ENCODE measurements at regions not wholly inside any gene's neighbourhood (a gene's known extent, or its start where the extent isn't known, plus 50 kb on each side); places are given as distances from the start of the nearest gene placed in this dataset.

DNA sequence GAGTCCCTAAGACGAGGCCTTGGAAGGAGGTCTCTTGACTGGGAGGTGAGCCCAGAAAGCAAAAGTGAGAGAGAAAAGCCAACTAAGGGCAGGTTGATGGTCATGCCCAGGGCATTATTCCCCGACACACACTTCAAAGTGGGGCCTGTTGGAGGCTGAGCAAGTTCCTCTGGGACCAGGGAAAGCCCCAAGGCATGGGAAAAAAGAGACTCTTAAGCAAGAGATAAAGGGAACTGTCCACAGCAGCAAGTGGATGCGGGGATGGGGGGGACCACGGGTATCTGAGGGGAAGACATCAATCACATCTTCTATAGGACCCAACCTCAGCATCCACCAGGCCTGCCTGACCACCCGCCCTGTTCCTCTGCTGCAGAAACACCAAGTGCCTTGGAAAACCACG lies 119.9 kb upstream of the MAFB start:
- DNase-seq (ENCODE audit: low read depth in 2 of 2): no peak

DNA sequence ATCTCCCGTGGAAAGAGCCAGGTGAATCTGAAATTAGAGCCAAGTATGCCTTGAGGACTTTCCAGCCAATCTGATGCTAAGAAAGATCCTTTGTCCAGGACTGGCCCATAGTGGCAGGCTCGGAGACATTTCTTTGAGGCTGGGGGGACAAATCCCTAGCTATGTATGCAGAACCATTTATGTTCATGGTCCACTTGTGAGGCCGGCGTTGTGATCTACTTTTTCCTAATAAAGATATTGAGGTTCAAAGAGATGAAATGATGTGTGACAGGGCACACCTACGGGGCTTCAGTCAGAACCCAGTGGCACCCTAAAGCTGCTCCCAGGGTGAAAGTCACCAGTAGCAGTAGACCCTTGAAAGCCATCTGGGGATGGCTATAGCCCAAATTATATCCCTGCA lies 120.3 kb upstream of the MAFB start:
- no peak for DNase-seq (ENCODE audit: low read depth in 2 of 2)

DNA sequence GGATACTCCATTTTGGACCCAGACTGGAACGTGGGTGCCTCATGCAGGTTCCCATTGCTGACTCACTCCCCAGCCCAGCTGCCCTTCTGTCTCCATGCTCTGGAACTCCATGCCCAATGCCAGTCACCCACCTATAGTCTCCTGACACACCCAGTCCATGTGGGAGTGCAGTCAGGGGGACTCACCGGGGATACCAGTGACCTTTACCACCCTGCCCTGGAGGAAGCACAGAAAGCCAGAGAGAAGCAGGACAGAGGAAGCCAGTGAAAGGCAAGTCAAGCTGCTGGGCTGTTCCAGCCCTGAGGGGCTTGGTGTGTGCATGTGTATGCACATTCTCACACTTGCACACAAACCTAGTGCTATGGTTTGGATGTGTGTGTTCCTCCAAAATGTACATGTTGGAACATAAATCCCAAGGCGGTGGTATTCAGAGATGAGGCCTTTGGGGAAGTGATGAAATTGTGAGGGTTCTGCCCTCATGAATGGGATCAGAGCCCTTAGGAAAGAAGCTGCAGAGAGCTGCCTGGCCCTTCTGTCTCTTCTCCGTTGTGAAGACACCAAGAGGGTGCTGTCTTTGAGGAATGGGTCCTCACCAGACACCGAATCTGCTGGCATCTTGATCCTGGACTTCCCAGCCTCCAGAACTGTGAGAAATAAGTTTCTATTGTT lies 121.4 kb upstream of the MAFB start:
- DNase-seq (ENCODE audit: low read depth in 2 of 2): no peak

DNA sequence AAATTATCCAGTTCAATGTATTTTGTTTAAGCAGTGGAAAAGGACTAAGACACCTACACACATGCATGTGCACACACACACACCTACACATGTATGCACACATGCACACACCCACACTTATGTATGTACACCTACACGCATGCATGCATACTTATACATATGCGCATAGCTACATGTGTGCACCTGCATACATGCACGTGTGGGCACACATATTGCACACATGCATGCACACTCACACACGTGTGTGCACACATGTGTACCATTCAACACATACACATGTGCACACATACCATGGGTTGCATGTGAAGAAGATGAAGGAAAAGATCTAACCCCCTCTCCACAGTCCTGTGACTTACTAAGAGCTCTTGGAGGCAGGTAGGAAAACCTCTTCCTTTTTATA lies 122.0 kb upstream of the MAFB start:
- no peak for DNase-seq (ENCODE audit: low read depth in 2 of 2)

DNA sequence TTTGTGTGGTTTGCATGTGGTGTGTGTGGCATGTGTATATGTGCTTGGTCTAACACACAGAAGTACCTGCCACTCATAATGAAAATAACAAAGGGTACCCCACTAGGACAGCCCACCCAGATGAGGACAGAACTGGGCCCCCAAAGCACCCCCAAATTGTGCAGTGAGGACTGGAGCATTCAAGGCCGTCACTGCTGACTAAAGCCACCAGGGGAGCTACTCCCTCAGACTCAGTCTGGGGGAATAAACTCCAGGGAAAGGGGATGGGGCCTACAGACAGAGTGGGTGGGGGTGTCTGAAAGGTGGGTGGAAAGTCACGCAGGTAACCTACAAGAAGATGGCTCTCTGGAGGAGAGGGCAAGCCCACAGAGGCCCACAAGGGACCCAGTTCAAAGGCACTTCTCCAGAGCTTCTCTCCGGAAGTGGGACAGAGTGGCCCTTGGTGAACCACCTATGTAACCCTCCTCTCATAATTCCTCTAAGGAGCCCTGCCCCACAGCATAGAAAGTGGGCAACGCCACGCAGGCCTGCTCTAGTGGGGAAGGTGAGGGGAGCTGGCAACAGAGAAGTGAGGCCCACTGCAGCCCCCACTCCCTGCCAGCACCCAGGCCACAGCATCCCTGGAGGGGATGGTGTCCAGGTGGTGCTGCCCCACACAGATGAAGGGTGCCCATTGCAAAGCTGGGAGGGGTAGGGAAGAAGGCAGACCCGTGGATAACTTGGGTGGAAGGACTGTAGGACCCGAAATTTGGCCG lies 122.8 kb upstream of the MAFB start:
- DNase-seq (ENCODE audit: low read depth in 2 of 2): no peak

DNA sequence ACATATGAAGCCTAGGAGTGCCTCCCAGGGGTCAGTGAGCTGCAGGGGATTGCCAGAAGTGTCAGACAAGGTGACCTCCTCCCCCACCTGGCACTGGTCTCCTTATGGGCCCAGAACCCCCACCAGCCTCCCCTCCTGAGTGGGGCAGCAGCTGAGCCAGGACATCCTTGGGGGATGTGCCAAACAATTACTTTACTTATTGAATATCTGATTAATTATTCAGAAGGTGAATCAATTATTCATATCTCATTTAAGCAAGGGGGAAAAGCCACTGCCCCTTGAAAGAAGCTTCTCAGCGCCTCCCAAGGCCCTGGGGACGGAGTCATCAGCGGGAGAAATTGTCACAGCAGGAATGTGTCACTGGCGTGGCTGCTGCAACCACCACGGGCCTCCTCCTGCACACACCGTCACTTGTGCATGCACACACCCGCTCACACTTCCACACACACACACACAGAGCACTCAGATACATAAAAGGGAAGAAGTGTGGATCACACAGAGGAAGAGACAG lies 123.4 kb upstream of the MAFB start:
- no peak for DNase-seq (ENCODE audit: low read depth in 2 of 2)

DNA sequence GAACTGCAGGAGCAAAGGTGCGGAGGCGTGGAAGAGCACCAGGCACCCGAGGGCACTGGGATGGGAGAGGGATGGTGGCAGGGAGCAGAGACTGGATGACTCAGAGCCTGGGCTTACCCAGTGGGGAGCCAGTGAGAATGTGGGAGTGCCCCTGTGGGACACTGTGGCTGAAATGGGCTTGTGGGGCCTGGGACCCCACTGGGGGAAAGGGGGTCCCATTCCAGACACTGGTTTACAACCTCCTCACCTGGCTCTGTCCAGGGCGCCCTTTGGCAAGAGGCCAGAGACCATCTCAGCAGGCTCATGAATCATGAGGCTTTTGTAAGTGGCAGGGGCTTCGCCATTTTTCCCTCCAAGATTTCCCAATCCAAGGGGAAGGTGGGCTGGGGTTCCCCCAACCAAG lies 124.0 kb upstream of the MAFB start:
- no peak for DNase-seq (ENCODE audit: low read depth in 2 of 2)

DNA sequence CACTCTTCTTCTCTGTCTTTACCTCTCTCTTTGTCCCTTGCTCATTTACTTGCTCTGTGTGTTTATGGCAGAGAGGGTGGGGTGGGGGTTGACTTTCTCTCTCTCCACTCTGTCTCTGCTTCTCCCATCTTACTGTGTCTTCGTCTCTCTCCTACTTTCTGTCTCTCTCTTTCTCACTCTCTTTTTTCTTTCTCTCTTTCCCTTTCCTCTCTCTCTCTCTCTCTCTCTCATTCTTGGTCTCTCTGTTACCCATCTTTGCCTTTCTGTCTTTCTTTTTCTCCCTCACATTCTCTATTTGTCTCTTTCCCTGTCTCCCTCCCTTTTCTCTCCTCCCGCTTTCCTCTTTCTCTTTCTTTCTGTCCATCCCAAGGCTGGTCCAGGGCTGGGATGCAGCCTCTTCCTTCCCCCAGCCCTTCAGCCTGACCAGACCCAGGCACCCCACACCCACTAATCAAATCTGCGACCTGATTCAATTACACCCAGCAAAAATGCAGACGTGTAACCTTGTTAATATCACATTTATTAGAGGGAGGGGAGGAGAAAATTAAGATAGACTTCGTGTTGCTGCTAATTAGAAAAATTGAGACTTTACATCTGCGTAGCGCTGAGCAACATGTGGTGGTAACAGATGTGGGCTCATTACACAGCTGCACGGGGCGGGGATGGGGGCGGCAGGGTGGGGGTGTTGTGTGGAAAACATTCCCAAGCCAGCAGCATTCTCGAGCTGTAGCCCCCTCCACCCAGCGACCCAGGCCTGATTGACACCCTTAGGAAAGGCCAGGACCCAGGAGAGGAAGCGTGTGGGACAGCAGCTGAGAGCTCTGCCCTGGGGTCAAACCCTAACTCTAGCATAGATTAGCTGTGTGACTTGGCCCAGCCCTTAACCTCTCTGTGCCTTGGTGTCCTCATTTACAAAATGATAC lies 124.9 kb upstream of the MAFB start:
- DNase-seq (ENCODE audit: low read depth in 2 of 2): no peak

DNA sequence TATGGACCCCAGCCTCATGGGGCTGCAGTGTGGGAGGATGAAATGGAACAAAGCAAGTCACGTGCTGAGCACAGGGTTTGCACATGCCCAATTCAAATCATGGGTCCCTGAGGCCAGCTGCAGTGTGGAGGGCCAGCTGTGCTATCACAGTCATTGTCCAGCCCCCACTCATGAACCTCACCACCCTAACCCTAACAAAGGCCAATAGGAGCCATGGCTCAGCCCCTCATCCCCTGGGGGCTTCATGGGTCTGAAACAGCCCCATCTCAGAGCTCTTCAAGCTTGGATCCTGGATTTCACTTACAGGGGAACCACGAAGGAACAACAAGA lies 125.6 kb upstream of the MAFB start:
- no peak for DNase-seq (ENCODE audit: low read depth in 2 of 2)

DNA sequence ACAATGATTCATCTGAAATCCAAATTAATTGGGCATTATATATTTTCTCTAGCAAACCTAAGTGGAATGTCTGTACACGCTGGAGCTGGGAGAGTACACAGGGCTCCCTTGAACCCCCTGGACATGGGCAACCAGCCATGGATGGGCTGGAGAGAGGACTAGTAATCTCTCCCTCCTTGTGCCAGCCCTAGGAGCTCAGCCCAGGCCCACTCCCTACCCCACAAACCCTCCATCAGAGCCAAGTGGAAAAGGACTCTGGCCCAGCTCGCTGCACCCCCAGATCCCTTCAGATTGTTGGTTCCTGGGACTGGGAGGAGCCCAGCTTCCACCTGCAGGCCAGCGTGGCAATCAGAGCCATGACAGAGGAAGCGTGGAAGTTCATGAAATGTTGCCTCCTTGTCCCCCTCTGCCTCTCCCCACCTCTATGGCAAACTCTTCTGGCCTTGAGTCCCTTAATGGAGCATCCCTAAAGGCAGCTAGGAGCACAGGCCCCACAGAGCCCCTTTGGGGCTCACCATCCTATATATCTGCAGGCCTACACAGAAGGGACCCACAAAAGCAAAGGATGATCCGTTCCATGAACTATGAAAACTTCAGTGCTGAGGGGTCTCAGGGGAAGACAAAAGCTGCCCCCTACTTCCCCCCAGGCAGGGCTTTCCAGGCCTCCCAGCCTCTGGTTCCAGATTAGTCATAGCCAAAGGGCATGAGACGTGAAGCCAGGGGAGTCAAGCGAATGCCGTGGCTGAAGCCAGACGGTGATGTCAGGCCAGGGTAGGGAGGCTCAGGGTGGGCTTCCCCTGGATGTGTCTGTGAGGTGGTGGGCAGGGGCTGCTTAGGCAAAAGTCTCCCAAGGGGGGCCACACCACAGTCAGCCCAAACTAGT lies 126.4 kb upstream of the MAFB start:
- DNase-seq (ENCODE audit: low read depth in 2 of 2): no peak

DNA sequence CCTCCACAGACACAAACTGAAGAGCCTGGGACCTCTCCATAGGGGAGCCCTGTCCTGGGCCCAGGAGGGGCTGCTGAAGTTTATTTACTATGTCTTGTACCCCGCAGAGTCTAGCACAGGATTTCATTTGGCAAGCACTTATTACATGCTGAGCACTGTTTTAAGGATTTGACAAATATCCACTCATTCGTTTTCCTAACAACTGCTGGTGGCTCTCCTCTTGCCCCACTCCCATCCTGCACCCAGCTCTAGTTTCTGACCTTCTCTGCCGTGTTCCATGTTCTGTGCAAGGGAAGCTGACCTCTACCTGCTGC lies 127.0 kb upstream of the MAFB start:
- no peak for DNase-seq (ENCODE audit: low read depth in 2 of 2)

DNA sequence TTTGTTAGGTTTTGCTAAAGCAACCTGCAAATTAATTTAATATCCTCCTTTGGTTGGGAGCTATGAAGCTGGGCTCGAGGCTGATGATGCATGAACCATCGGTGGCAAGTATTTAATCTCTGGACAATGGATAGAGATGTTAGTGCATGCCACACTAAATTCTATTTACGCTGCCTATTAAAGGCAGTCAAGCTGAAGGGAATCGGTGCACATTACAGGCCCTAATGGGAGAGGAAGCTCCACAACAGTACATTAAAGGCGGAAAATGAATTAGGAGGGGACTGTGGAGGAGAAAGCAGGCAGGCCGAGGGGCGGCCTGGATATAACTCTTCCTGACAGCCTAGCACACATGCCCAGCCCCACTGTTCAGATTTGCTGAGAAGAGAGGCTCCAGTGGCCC lies 132.4 kb upstream of the MAFB start:
- no peak for DNase-seq (ENCODE audit: low read depth in 2 of 2)

DNA sequence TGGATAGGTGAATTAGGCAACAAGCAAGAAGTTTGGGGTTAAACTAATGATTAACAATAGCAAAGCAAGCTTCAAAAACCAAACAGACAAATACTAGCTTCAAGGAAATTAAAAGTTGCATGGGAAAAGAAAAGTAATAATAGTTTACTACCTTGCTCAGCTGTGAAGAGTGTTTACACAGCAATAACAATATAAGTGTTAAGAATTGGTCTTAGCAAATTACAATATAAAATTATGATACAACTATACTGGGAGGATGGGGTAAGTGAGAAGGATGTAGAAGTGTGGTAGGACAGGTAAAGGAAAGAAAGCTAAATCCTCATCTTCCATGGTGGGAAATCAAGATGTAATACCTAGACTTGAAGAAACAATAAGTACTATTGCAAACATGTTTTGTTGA lies 137.7 kb upstream of the MAFB start:
- no peak for DNase-seq (ENCODE audit: low read depth in 2 of 2)

DNA sequence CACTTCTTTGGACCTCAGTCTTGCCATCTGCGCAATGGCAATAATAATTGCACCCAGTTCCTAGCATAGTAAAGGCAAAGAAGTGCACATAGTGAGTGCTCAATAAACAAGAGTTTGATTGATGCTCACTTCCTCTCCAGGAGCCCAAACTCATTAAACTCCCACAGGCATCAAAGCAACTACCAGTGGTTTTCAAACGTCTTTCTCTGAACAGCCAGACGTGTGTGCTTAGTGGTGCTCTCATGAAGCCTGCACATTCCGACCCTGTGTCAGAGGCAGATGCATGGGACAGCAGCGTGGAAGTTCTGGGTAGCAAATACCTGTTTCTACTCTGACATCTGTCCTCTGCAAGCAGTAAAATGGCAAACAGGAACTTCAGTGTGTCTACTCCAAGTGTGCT lies 146.3 kb upstream of the MAFB start:
- no peak for DNase-seq (ENCODE audit: low read depth in 2 of 2)

DNA sequence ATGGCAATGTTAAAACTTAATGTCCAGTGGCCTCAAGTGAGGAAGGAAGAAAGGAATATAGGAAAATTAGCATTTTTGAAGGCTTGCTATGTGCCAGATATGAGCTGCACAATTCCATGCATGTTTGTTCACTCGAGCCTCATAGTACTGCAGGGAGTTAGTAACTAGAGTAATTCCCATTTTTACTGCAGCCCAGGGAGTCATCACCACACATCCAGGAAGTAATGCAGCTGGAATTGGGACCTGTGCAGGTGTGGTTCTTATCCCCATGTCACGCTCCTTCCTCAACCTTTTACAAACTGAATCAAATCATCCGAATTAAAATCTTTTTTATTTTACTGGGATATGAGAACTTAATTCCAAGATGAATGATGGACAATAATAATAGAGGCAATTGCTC lies 149.5 kb upstream of the MAFB start:
- no peak for DNase-seq (ENCODE audit: low read depth in 2 of 2)

DNA sequence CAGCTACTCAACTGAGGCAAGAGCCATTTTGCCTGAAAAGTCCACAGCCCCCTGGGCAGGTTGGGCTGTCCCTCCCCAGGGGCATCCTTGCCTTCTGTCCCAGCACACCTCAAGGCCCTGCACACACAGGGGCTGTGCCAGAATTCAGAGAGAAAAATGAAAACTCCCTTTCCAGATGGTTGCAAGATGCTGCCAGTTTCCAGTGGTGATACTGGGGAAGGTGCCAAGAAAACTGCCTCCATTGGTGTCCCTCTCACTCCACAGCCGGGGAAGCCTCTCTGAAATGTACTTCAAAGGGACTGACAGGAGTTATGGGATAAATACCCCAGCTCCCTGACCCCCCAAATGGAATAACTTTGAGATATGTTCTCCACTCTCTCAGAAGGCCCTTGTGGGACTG lies 154.2 kb upstream of the MAFB start:
- DNase-seq (ENCODE audit: low read depth in 2 of 2): no peak

DNA sequence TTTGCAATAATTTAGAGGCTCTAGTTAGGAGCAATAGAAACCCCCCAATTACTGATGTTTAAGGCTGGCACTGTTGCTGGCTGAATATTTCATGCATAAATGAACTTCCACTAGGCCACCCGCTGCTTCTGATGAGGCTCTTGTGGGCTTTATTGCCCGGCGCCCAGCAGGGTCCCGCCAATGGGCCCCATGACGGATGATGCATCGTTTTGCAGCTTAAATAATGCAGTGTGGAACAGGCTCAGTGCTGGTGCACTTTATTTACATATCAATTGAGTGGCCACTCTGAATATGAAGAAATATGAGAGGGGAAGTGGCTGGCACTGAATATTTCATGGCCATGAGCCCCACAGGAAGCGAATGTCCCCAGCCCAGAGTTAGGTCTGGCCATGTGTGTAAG lies 155.3 kb upstream of the MAFB start:
- no peak for DNase-seq (ENCODE audit: low read depth in 2 of 2)

DNA sequence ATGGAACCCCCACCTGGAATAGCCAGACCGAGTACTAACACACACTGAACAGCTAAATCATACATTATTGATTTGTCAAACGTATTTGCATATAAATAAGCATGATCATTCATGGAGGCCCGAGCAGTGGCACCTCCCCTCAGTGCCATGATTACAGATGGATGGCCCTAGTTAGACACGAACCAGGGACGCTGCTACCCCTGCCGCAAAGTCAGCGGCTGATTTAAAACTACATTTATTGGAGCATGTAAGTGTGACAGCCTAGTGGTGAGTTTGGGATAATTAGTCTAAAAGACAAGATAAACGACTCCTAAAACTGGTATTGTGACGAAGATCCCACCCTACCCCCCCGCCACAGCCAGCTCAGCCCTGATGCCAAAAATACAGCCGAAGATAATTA lies 159.1 kb upstream of the MAFB start:
- no peak for DNase-seq (ENCODE audit: low read depth in 2 of 2)

DNA sequence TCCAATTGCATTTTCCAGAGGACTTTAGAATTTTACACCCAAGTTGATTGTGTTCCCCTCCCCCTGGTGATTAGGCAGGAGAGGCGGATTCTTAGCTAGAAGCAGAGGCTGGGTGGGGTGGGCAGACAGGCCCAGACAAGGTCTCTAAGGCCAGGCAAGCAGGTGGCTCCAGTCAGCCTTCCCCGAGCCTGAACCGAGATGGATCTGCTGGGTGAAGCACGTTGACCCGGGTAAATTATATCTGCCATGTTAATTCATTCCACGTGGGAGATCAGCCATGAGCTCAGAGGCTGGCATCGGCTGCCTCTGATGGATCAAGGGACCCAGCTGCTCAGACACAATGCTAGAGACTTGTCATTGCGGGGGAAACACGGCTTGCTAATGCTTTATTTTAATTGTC lies 159.5 kb upstream of the MAFB start:
- no peak for DNase-seq (ENCODE audit: low read depth in 2 of 2)

DNA sequence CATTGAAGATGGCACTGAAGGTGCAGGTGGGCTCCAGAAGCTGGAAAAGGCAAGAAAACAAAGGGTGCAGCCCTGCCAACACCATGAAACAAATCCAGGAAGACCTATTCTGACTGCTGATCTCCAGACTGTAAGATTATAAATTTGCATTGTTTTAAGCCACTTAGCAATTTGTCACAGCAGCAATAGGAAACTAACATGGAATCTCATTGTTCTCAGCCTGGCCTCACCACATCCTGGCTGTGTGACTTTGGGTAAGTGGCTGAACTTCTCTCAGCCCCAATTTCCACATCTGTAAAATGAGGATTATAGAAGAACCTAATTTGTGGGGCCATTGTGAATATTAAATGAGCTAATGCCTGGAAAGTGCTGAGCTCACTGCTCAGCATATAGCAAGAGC lies 160.4 kb upstream of the MAFB start:
- DNase-seq (ENCODE audit: low read depth in 2 of 2): no peak

DNA sequence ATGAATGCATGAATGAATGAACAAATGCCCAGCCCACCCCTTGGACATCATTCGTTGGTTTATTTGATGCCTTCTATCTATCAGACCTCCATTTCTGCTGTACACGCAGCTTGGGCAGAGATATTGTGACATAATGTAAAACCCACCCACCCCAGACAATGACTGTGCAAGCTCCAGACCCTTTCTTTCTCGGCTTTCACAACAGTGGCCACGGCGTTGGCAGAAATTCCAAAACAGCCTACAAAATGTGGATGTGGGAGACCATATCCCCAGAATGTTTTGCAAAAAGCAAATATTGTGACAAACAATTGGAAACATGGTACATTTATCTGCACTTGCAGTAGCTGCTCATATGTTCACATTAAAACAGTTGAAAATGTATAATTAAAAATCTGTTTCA lies 162.0 kb upstream of the MAFB start:
- no peak for DNase-seq (ENCODE audit: low read depth in 2 of 2)

DNA sequence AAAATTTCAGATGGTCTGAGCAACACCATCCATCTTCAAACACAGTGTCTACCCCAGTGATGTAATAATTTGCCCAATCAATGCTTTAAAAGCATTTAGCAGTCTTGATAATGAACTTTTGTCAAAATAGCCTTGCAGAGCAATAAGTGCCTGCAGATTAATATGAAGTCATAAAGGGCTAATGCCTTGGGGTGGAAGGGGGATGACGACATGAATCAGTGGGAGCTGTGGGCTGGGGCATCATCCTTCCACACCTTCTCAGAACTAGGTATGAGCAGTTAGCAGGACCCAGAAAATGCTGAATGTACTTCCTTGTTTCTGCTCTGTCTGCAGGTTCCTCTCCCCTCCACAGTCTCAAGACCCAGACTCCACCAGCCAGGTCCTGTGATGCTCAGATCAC lies 166.2 kb upstream of the MAFB start:
- DNase-seq (ENCODE audit: low read depth in 2 of 2): no peak
